ENCODE measurements at regions not wholly inside any gene's neighbourhood (a gene's known extent, or its start where the extent isn't known, plus 50 kb on each side); places are given as distances from the start of the nearest gene placed in this dataset.
A peak's percentile ranks its signal among the peaks of the same experiment; 100 is the strongest.
"Not testable (repeated sequence)": the region's sequence is repeated elsewhere in the genome, so short reads cannot be mapped to it uniquely, and the experiment has no call there.

DNA sequence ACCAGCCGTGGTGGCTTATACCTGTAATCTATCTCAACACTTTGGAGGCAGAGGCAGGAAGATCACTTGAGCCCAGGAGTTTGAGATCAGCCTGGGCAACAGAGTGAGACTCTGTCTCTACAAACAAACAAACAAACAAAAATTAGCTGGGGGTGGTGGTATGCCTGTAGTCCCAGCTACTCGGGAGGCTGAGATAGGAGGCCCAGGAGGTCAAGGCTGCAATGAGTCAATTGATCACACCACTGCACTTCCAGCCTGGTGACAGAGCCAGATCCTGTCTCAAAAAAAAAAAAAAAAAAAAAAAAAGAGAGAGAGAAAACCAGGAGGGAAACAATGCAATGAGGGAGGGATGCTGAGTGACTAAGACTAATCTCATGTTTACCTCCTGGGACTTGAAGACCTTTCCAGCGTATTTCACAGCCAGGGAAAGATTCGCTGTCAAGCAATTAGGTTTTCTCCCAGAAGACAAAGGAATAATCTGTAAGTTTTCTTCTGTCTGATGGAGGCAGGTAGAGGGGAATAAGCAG is 51.1 kb upstream of the MIER3 start:
- Mint-ChIP-seq H3K4me3 (no peak overlapping the region), H3K36me3 (no peaks in the 10 kb centered on the region), H3K27me3 (peaks cover 6 to 13% (median 7%) of the 10 kb centered on the region in 5 donors), H3K4me1 (peaks cover 0 to 5% (median 0%) of the 10 kb centered on the region in 4 donors), H3K27ac (peak overlapping the region in 1 of 10 donors; percentile 8), H3K9me3 (no peaks in the 10 kb centered on the region)
- POLR2A ChIA-PET = no interaction called here
- no peak for DNase-seq
- ATAC-seq = no peak

DNA sequence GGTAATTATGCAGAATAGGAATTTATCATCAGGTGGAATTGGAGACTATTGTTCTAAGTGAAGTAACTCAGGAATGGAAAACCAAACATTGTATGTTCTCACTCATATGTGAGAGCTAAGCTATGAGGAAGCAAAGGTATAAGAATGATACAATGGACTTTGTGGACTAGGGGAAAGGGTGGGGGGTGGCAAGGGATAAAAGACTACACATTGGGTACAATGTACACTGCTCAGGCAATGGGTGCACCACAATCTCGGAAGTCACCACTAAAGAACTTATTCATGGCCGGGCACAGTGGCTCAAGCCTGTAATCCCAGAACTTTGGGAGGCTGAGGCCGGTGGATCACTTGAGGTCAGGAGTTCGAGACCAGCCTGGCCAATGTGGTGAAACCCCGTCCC is 51.6 kb upstream of the MIER3 start:
- H3K9me3 Mint-ChIP-seq, H3K4me3 Mint-ChIP-seq, POLR2A ChIA-PET, DNase-seq, H3K27ac Mint-ChIP-seq, H3K4me1 Mint-ChIP-seq, ATAC-seq, H3K36me3 Mint-ChIP-seq: not testable (repeated sequence)
- H3K27me3 Mint-ChIP-seq = peaks cover 6 to 13% (median 7%) of the 10 kb centered on the region in 5 donors

DNA sequence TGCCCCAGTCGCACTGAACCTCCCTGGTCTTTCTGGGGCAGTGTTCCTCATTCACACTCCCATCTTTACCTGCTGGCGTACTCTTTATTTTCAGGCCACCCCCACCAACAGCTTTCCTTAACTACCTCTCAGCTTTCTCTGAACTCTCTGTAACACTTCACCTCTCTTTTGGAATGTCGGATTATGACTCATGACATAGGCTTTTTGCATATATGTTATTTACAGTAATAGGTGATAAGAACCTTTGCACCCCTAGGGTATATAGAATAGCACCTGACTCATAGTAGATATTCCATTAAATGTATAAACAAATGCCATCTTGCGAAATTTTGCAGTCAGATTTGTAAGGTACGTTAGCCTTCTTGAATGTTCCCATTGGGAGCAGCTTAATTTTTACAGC is 52.9 kb upstream of the MIER3 start:
- POLR2A ChIA-PET = no interaction called here
- no peaks in the 10 kb centered on the region for H3K36me3 Mint-ChIP-seq
- H3K27ac Mint-ChIP-seq = no peak overlapping the region
- DNase-seq = no peak
- no peak overlapping the region for H3K4me3 Mint-ChIP-seq
- H3K9me3 Mint-ChIP-seq = no peaks in the 10 kb centered on the region
- no peak for ATAC-seq
- peaks cover 0 to 5% (median 0%) of the 10 kb centered on the region in 4 donors for H3K4me1 Mint-ChIP-seq
- H3K27me3 Mint-ChIP-seq = peaks cover 6 to 13% (median 10%) of the 10 kb centered on the region in 5 donors

DNA sequence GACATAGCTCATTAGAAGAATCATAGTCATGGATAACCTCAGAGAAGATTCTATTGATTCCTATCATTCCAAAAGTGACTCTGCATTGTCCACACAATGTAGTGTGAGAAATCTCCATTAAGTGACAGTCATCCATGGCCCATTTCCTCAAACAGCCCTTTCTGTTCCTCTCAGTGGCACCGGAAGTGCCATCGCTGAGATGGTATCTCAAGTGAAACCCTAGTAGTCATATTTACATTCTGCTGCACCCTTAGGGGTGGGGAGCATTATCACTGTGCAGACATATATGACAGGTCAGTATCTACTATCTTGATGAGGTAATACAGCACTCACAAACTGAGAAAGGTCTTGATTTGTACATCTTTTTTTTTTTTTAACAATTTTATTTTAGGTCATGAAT is 55.4 kb upstream of the MIER3 start:
- Mint-ChIP-seq H3K9me3 (no peaks in the 10 kb centered on the region), H3K4me3 (no peak overlapping the region), H3K27me3 (peaks cover 0 to 7% (median 4%) of the 10 kb centered on the region in 5 donors), H3K36me3 (no peaks in the 10 kb centered on the region), H3K27ac (no peak overlapping the region), H3K4me1 (peaks cover 0 to 5% (median 0%) of the 10 kb centered on the region in 4 donors)
- POLR2A ChIA-PET = no interaction called here
- ATAC-seq = no peak
- DNase-seq = no peak

DNA sequence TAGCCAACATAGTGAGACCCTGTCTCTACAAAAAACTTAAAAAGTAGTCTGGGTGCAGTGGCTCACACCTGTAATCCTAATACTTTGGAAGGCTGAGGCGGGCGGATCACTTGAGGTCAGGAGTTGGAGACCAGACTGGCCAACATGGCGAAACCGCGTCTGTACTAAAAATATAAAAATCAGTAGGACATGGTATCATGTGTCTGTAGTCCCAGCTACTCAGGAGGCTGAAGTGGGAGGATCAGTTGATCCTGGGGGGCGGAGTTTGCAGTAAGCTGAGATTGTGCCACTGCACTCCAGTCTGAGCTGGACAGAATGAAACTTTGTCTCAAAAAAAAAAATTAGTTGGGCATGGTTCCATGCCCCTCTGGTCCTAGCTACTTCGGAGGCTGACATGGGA is 57.9 kb upstream of the MIER3 start:
- POLR2A ChIA-PET = no interaction called here
- Mint-ChIP-seq H3K27ac (no peak overlapping the region), H3K9me3 (no peaks in the 10 kb centered on the region), H3K36me3 (no peaks in the 10 kb centered on the region), H3K27me3 (peaks cover 0 to 5% (median 0%) of the 10 kb centered on the region in 5 donors), H3K4me1 (peaks cover 0 to 5% (median 0%) of the 10 kb centered on the region in 4 donors), H3K4me3 (no peak overlapping the region)
- no peak for ATAC-seq
- no peak for DNase-seq

DNA sequence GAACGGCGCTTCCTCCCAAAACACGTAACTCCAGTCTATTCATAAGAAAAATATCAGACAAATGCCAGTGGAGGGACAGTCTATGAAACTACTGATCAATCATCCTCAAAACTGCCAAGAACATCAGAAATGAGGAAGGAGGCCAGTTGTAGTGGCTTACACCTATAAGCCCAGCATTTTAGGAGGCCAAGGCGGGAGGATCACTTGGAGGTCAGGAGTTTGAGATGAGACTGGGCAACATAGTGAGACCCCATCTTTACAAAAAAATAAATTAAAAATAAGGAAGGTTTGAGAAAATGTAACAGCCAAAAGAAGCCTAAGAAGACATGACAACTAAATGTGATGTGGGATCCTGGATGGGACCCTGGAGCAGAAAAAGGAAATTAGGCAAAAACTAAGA is 58.9 kb upstream of the MIER3 start:
- POLR2A ChIA-PET = no interaction called here
- no peak for DNase-seq
- no peak for ATAC-seq
- no peak overlapping the region for H3K4me3 Mint-ChIP-seq
- peaks cover 0 to 5% (median 0%) of the 10 kb centered on the region in 4 donors for H3K4me1 Mint-ChIP-seq
- H3K27me3 Mint-ChIP-seq = peaks cover 0 to 5% (median 0%) of the 10 kb centered on the region in 5 donors
- H3K36me3 Mint-ChIP-seq = no peaks in the 10 kb centered on the region
- no peak overlapping the region for H3K27ac Mint-ChIP-seq
- H3K9me3 Mint-ChIP-seq = no peaks in the 10 kb centered on the region

DNA sequence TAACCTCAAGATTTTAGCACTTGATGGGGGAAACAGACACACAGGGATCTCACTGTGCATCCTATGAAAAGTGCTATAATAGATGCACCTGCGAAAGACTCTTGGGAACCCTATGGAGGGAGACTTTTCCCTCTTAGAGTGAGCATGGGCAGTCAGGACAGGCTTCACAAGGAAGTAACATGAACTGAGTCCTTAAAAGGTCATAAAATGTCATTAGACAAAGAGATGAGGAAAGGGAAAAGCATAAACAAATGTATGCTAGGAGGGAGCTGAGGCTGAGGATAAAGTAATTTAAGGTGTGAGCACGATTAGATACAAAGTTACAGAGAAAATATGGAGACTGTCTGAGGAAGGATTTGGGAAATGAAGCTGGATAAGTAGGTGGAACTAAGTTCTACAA is 60.6 kb upstream of the MIER3 start:
- ATAC-seq (no peak), DNase-seq (no peak)
- POLR2A ChIA-PET = no interaction called here
- Mint-ChIP-seq H3K4me1 (no peaks in the 10 kb centered on the region), H3K36me3 (no peaks in the 10 kb centered on the region), H3K9me3 (no peaks in the 10 kb centered on the region), H3K27ac (no peak overlapping the region), H3K27me3 (peaks cover 0 to 5% (median 0%) of the 10 kb centered on the region in 5 donors), H3K4me3 (no peak overlapping the region)

DNA sequence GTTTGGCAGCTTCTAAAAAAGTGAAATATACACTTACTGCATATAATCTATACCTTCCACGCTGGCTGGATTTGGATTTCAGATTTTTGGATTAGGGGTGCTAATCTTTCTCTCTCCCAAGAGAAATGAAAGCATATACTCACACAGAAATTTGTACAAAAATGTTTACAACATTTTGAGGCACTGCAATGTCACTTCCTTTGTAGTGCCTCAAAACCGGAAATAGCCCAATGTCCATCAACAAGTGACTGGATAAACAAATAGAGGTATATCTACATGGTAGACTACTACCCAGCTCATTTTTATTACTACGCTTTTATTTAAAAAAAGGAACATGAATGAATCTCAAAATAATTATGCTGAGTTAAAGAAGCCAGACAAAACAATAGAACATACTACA is 74.0 kb upstream of the MIER3 start:
- Mint-ChIP-seq H3K27me3 (no peaks in the 10 kb centered on the region), H3K4me1 (peaks cover 2 to 13% (median 6%) of the 10 kb centered on the region in 4 donors), H3K4me3 (no peak overlapping the region), H3K9me3 (peaks cover 0 to 2% (median 0%) of the 10 kb centered on the region in 9 donors), H3K36me3 (no peaks in the 10 kb centered on the region), H3K27ac (no peak overlapping the region)
- POLR2A ChIA-PET = no interaction called here
- no peak for ATAC-seq
- no peak for DNase-seq

DNA sequence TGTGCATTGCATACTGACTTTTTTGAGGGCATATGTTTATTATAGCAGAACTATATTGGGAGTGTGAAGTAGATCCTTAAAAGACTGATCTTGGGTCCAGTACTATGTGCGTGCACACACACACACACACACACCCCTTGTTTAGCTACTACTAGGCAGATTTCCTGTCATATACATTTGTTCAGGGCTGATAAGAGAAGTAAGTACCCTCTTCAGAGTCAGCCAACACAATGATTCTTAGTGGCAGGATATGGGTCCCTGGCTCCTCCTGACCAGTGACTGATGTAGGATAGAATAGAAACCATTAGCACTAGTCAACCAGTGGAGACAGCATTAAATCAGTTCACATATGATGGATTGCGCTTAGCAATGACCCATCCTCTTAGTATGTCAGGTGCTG is 76.2 kb upstream of the MIER3 start:
- POLR2A ChIA-PET = no interaction called here
- Mint-ChIP-seq H3K27me3 (peaks cover 0 to 9% (median 3%) of the 10 kb centered on the region in 5 donors), H3K27ac (no peak overlapping the region), H3K36me3 (no peaks in the 10 kb centered on the region), H3K4me1 (peaks cover 2 to 22% (median 13%) of the 10 kb centered on the region in 4 donors), H3K9me3 (peaks cover 0 to 2% (median 0%) of the 10 kb centered on the region in 9 donors), H3K4me3 (no peak overlapping the region)
- DNase-seq (no peak), ATAC-seq (no peak)

DNA sequence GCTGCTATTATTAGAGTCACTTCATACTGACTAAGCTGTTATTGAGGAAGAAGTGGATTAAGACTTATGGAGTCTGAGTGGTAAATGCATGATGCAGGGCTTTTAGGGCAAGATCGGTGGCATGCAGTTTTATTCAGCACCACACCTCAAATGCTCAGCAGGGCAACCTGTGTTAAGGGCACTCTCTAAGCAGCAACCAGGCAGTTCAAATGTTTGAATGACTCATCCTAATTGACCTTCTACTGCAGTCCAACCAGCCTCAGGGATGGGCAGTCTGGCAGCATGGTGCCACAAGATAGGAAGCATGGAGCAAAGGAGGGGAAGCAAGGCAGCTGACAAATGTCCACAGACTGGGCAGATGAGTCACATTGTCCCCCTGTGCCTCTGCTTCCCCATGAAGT is 80.2 kb upstream of the MIER3 start:
- H3K9me3 Mint-ChIP-seq = no peaks in the 10 kb centered on the region
- H3K27ac Mint-ChIP-seq = no peak overlapping the region
- H3K4me3 Mint-ChIP-seq = peak overlapping the region in 1 of 10 donors; percentile 66
- H3K36me3 Mint-ChIP-seq = no peaks in the 10 kb centered on the region
- no peak for DNase-seq
- H3K4me1 Mint-ChIP-seq = peaks cover 2 to 22% (median 13%) of the 10 kb centered on the region in 4 donors
- no peak for ATAC-seq
- H3K27me3 Mint-ChIP-seq = peaks cover 0 to 9% (median 3%) of the 10 kb centered on the region in 5 donors
- POLR2A ChIA-PET = no interaction called here

DNA sequence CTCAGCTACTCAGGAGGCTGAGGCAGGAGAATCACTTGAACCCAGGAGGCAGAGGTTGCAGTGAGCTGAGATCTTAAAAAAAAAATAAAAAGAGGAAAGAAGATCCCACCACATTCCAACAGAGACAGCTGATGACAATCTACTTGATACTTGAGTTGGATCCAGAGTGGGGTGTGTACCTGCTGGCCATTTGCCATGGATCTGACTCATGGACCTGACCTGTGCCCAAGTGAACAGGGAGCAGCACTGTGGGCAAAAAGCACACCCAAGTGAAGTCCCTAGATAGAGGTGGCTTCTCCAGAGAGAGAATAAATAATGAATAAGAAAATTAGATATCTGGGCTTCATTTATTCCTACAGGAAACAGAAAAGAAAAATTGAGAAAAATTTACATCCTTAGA is 81.2 kb upstream of the MIER3 start:
- Mint-ChIP-seq H3K27me3 (peaks cover 0 to 9% (median 3%) of the 10 kb centered on the region in 5 donors), H3K4me3 (no peak overlapping the region), H3K4me1 (peaks cover 2 to 22% (median 13%) of the 10 kb centered on the region in 4 donors), H3K9me3 (no peaks in the 10 kb centered on the region), H3K36me3 (no peaks in the 10 kb centered on the region), H3K27ac (no peak overlapping the region)
- POLR2A ChIA-PET = no interaction called here
- ATAC-seq (no peak), DNase-seq (no peak)

DNA sequence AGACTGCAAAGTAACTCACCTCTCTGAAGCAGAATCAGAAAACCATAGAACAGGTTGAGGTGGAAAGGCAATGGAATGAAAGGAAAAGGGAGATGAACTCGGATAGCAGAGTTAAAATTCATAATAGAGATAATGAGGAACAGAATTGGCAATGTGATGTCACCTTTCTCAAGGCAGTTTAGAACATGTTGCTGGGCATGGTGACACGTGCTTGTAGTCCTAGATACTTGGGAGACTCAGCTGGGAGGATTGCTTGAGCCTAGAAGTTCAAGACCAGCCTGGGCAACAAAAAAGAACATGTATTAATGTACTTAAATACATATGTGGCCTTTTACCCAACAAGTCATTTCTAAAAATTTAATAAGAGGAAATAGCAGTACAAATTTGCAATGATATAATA is 81.6 kb upstream of the MIER3 start:
- H3K36me3 Mint-ChIP-seq = no peaks in the 10 kb centered on the region
- peaks cover 0 to 9% (median 3%) of the 10 kb centered on the region in 5 donors for H3K27me3 Mint-ChIP-seq
- POLR2A ChIA-PET = no interaction called here
- H3K9me3 Mint-ChIP-seq = no peaks in the 10 kb centered on the region
- ATAC-seq = no peak
- H3K4me1 Mint-ChIP-seq = peaks cover 2 to 22% (median 13%) of the 10 kb centered on the region in 4 donors
- DNase-seq = no peak
- H3K27ac Mint-ChIP-seq = no peak overlapping the region
- H3K4me3 Mint-ChIP-seq = no peak overlapping the region

DNA sequence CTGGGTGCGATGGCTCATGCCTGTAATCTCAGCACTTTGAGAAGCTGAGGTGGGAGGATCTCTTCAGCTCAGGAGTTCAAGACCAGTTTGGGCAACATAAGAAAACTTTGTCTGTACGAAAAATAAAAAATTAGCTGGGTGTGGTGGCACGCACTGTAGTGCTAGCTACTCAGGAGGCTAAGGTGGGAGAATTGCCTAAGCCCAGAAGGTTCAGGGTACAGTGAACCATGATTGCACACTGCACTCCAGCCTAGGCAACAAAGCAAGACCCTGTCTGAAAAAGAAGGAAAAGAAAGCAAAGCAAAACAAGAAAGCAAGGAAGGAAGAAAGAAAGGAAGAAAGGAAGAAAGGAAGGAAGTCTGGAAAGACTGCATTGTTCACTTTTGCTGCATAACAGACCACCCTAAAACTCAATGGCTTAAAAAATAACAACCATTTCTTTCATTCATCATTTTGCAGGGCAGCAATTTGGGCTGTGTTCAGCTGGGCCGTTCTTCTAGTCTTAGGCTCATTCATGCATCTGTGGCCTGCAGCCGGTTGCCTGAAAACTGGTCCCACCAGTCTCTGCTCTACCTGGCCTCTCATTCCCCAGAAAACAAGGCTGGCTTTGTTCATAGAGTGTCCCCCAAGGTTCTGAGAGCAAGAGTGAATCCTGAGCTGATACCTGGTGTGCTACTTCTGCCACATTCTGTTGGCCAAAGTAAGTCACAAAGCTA is 82.4 kb upstream of the MIER3 start:
- no peak overlapping the region for H3K27ac Mint-ChIP-seq
- POLR2A ChIA-PET = no interaction called here
- ATAC-seq (no peak), DNase-seq (no peak)
- peaks cover 2 to 20% (median 13%) of the 10 kb centered on the region in 4 donors for H3K4me1 Mint-ChIP-seq
- H3K9me3 Mint-ChIP-seq = no peaks in the 10 kb centered on the region
- no peaks in the 10 kb centered on the region for H3K36me3 Mint-ChIP-seq
- no peak overlapping the region for H3K4me3 Mint-ChIP-seq
- peaks cover 0 to 9% (median 3%) of the 10 kb centered on the region in 5 donors for H3K27me3 Mint-ChIP-seq

DNA sequence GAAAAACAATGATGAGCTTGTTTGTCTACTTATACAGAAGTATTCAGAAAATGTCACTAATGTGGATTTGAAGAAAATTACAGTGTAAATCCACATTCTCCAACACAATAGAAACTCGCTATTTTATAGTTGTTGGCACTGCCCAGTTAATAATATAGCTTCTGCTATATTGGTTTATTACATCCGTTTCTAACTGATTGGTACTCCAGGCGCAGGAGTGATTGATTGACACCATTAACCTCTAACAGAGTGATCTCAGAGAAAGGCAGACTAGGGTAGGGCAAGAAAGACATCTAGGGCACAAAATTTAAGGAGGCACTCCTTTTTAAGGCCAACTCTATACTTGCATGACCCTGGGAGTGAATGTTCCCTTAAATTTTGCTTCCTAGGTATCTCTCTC is 84.0 kb upstream of the MIER3 start:
- peaks cover 0 to 9% (median 3%) of the 10 kb centered on the region in 5 donors for H3K27me3 Mint-ChIP-seq
- POLR2A ChIA-PET = no interaction called here
- H3K4me3 Mint-ChIP-seq = no peak overlapping the region
- H3K36me3 Mint-ChIP-seq = no peaks in the 10 kb centered on the region
- H3K27ac Mint-ChIP-seq = no peak overlapping the region
- DNase-seq (no peak), ATAC-seq (no peak)
- H3K4me1 Mint-ChIP-seq = peaks cover 0 to 10% (median 7%) of the 10 kb centered on the region in 4 donors
- no peaks in the 10 kb centered on the region for H3K9me3 Mint-ChIP-seq
